Thymus (tissue), 11 donors: ENCODE measurements at regions not wholly inside any gene's neighbourhood (a gene's known extent, or its start where the extent isn't known, plus 50 kb on each side); places are given as distances from the start of the nearest gene placed in this dataset.

Experiments used
- DNase-seq, 9 donors: peaks; one replicate each; pipeline ENCODE4 v3.0.0-alpha.2; 2013; ENCODE audit warnings: low spot score in 9 of 9, low read depth in 6 of 9, missing footprints in 1 of 9
- H3K27ac ChIP-seq, 2 donors: one replicate each; pipeline ENCODE4 v1.5.1; 2013; ENCODE audit warnings: control low read depth in 1 of 2, low read depth in 1 of 2, low read length in 1 of 2, mild to moderate bottlenecking in 1 of 2, moderate library complexity in 1 of 2
- H3K27me3 ChIP-seq, 2 donors: one replicate each; pipeline ENCODE4 v1.5.1; 2013; ENCODE audit warnings: low read length in 1 of 2; ENCODE audit not compliant: control insufficient read depth in 2 of 2, insufficient read depth in 1 of 2
- H3K36me3 ChIP-seq, 2 donors: one replicate each; pipeline ENCODE4 v1.5.1; 2013; ENCODE audit warnings: low read length in 1 of 2, mild to moderate bottlenecking in 1 of 2, moderate library complexity in 1 of 2; ENCODE audit not compliant: control insufficient read depth in 2 of 2, insufficient read depth in 2 of 2
- H3K4me1 ChIP-seq, 2 donors: one replicate each; pipeline ENCODE4 v1.5.1; 2013; ENCODE audit warnings: low read length in 2 of 2; ENCODE audit not compliant: control insufficient read depth in 2 of 2, insufficient read depth in 2 of 2
- H3K4me3 ChIP-seq, 2 donors: one replicate each; pipeline ENCODE4 v1.5.1; 2013; ENCODE audit warnings: low read length in 2 of 2, control low read depth in 1 of 2, mild to moderate bottlenecking in 1 of 2
- H3K9me3 ChIP-seq, 2 donors: one replicate each; pipeline ENCODE4 v1.5.1; 2013; ENCODE audit warnings: low read length in 1 of 2, mild to moderate bottlenecking in 1 of 2; ENCODE audit not compliant: control insufficient read depth in 2 of 2, insufficient read depth in 1 of 2
- WGBS: extraction: QIAGEN DNeasy Blood & Tissue Kit; methylation state at CpG from one replicate; pipeline ENCODE4 v1.1.7; 2013; 5-methylcytosine and 5-hydroxymethylcytosine counted together
- donor health status: healthy.

DNA sequence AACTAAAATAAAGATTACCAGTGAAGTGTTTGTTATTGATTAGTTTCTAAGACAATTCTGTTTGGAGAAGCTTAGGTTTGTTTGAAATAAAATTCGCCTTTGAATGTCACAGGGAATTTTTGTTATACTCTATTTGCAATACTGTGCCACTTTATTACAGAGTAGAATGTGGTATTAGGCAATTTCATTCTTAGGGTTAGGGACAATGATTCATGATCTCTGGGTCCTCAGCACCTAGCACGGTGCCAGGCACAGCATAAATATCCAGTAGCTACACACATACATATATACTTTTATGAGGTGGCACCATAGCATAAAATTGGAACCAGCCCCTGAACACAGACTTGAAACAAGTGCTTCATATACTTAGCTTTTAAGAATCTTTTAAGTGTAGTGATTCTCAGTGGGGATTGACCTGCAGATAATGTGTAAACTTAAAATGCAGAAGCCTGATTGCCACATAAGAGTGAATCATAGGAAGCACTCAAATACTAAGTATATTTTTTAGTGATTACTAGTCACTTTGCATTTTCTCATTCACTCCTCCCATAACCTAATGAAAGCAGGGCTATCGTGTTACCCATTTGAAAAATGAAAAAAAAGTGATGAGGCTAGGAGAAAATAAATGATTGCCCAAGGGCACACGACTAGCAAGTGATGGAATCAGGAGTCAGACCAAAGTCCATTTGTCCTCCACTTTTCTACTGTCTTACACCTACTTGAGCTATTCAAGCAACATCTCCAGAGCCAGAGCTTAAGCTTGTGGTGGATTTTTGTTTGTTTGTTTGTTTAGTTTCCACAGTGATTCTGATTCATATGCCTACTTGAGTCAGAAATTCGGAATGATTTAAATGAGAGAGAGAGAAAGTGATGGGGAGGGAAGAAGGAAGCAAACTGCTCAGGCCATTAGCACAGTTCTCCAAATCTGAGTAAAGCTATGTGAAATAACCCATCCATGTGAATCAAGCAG is 366.0 kb upstream of the FGF13 start:
- 93% methylated on average over 5 of the region's 5 CpGs for WGBS
- no peak overlapping the region for H3K4me3 ChIP-seq
- no peaks in the 10 kb centered on the region for H3K4me1 ChIP-seq
- H3K27ac ChIP-seq = no peak overlapping the region
- H3K36me3 ChIP-seq = no peaks in the 10 kb centered on the region
- H3K27me3 ChIP-seq = no peaks in the 10 kb centered on the region
- no peaks in the 10 kb centered on the region for H3K9me3 ChIP-seq
- no peak for DNase-seq

GRCh38 chrX:139063364-139063763 is 351.8 kb upstream of the FGF13 start:
- WGBS = 85% methylated on average over 2 of the region's 2 CpGs
- H3K36me3 ChIP-seq = no peaks in the 10 kb centered on the region
- no peaks in the 10 kb centered on the region for H3K4me1 ChIP-seq
- H3K27ac ChIP-seq = no peak overlapping the region
- H3K27me3 ChIP-seq = no peaks in the 10 kb centered on the region
- no peaks in the 10 kb centered on the region for H3K9me3 ChIP-seq
- no peak overlapping the region for H3K4me3 ChIP-seq
- no peak for DNase-seq

GRCh38 chrX:139058831-139059495 is 347.4 kb upstream of the FGF13 start:
- no peaks in the 10 kb centered on the region for H3K27me3 ChIP-seq
- H3K4me3 ChIP-seq = no peak overlapping the region
- H3K36me3 ChIP-seq = no peaks in the 10 kb centered on the region
- H3K4me1 ChIP-seq = no peaks in the 10 kb centered on the region
- no peaks in the 10 kb centered on the region for H3K9me3 ChIP-seq
- no peak for DNase-seq
- no peak overlapping the region for H3K27ac ChIP-seq
- WGBS = 72% methylated on average over 4 of the region's 4 CpGs

DNA sequence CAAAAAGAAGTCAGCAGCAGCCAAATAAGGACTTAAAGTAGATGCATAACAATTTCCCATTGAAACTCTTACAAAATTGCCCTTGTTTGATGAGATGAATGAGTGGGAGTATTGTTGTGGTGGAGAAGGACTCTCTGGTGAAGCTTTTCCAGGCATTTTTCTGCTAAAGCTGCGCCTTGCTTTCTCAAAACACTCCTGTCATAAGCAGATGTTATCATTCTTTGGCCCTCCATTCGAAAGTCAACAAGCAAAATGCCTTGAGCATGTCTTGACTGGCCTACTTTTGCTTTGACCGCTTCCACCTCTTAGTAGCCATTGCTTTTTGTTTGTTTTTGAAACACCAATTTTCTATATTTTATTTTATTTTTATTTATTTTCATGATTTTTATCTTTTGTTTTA is 340.9 kb upstream of the FGF13 start:
- Histone ChIP-seq H3K9me3 (no peaks in the 10 kb centered on the region), H3K4me1 (no peaks in the 10 kb centered on the region), H3K4me3 (no peak overlapping the region), H3K27ac (no peak overlapping the region), H3K27me3 (no peaks in the 10 kb centered on the region), H3K36me3 (no peaks in the 10 kb centered on the region)
- WGBS = 82% methylated on average over 3 of the region's 3 CpGs
- DNase-seq = no peak

DNA sequence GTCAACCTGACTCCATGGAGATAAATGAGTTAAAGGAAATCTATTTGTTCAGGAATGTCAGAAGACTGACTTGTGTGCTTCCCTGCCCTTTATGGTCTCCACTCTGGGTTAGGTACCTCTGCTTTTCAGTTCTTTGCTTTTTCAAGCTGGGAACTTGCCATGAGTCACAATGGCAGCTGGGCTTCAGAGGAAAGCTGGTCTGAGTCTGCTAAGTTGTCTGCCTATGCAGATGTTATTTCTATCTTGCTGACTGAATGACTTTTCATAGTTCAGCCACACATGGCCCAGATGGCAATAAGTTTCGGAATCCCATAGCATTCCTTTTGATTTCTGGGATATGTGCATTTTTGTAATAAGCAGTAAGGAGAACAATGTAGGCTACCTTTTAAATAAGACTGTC is 337.9 kb upstream of the FGF13 start:
- Histone ChIP-seq H3K4me1 (no peaks in the 10 kb centered on the region), H3K36me3 (no peaks in the 10 kb centered on the region), H3K27ac (no peak overlapping the region), H3K27me3 (no peaks in the 10 kb centered on the region), H3K9me3 (peaks cover 0 to 3% of the 10 kb centered on the region in 2 donors), H3K4me3 (no peak overlapping the region)
- DNase-seq = no peak
- WGBS = 85% methylated on average over 1 of the region's 1 CpG

- Histone ChIP-seq H3K4me1 (no peaks in the 10 kb centered on the region), H3K27ac (no peak overlapping the region), H3K36me3 (no peaks in the 10 kb centered on the region), H3K27me3 (no peaks in the 10 kb centered on the region), H3K4me3 (no peak overlapping the region), H3K9me3 (peaks cover 0 to 3% of the 10 kb centered on the region in 2 donors)
- no peak for DNase-seq
- 94% methylated on average over 6 of the region's 6 CpGs for WGBS
These were observed 333.2 kb upstream of the FGF13 start for GRCh38 chrX:139044680-139045079.

DNA sequence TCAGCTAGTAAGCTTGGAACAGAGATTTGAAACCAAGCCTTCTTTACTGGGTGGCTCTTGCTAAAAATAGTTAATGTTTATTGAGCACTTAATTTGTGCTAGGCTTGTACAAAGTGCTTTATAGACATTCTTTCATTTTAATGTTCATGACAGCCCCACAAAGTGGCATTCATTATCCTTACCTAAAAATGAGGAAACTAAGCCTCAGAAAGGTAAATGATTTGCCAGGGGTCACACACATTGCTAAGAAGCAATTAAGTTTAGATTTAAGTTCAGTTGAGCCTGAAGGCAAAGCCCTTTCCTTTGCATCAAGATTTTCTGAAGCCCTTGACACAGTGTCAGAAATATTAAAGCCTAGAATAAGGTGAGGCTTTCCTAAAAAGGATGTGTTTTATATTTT is 327.5 kb upstream of the FGF13 start:
- H3K9me3 ChIP-seq = no peaks in the 10 kb centered on the region
- H3K27ac ChIP-seq = no peak overlapping the region
- DNase-seq = no peak
- H3K4me1 ChIP-seq = no peaks in the 10 kb centered on the region
- no peak overlapping the region for H3K4me3 ChIP-seq
- no peaks in the 10 kb centered on the region for H3K36me3 ChIP-seq
- H3K27me3 ChIP-seq = no peaks in the 10 kb centered on the region

DNA sequence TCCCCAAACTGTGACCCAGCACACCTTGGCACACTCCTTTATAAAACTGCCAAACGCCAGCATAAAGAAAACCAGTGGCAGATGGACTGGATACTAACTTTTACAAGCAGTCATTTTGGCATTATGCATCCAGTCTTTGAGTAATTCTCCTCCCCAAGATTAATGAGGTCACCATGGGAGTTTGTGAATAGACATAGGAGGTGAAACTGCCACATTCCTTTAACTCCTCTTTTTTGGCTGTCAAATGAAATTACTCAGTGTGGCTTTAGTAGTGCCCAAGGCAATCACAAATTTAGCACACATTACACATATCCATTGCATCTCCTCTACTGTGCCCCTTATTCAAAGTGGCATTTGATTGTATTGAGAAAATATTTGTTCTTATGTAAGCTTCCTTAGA is 315.3 kb upstream of the FGF13 start:
- no peaks in the 10 kb centered on the region for H3K36me3 ChIP-seq
- no peaks in the 10 kb centered on the region for H3K9me3 ChIP-seq
- no peak overlapping the region for H3K4me3 ChIP-seq
- no peaks in the 10 kb centered on the region for H3K4me1 ChIP-seq
- DNase-seq = no peak
- no peak overlapping the region for H3K27ac ChIP-seq
- WGBS = 79% methylated on average over 1 of the region's 1 CpG
- no peaks in the 10 kb centered on the region for H3K27me3 ChIP-seq

- Histone ChIP-seq H3K36me3 (no peaks in the 10 kb centered on the region), H3K27me3 (no peaks in the 10 kb centered on the region), H3K4me1 (no peaks in the 10 kb centered on the region), H3K9me3 (no peaks in the 10 kb centered on the region), H3K4me3 (no peak overlapping the region), H3K27ac (no peak overlapping the region)
- 89% methylated on average over 2 of the region's 2 CpGs for WGBS
- DNase-seq = no peak
These were observed 314.9 kb upstream of the FGF13 start for GRCh38 chrX:139026406-139026805.
